GM23338 (cell line): ENCODE measurements at regions not wholly inside any gene's neighbourhood (a gene's known extent, or its start where the extent isn't known, plus 50 kb on each side); places are given as distances from the start of the nearest gene placed in this dataset.
A peak's percentile ranks its signal among the peaks of the same experiment; 100 is the strongest.

Experiments used
- ATAC-seq: fragments of 200-7000 bp; cut with Tn5 transposase; 3 replicates; pipeline ENCODE4 v1.9.1; 2020
- DNase-seq: peaks from one replicate; pipeline ENCODE4 v3.0.0-alpha.2; 2015; ENCODE audit warnings: low spot score
- H2AFZ ChIP-seq: fragments of 200-600 bp; sonication (generic); 2 replicates; pipeline ENCODE4 v1.8.0; 2016; ENCODE audit warnings: antibody characterized with exemption, mild to moderate bottlenecking, moderate library complexity
- H3F3A ChIP-seq: fragments of 200-600 bp; sonication (generic); replicated peaks from 2 replicates; pipeline ENCODE4 v1.8.0; 2017; ENCODE audit warnings: antibody characterized with exemption, mixed run types, low read depth
- H3K27ac ChIP-seq: fragments of 200-600 bp; sonication (generic); 2 replicates; pipeline ENCODE4 v1.6.1; 2016; ENCODE audit warnings: low read depth
- H3K27me3 ChIP-seq: fragments of 200-600 bp; sonication (generic); 2 replicates; pipeline ENCODE4 v1.8.0; 2016; ENCODE audit warnings: mild to moderate bottlenecking, mixed run types, moderate library complexity; ENCODE audit not compliant: insufficient read depth
- H3K36me3 ChIP-seq: fragments of 200-600 bp; sonication (generic); 2 replicates; pipeline ENCODE4 v1.8.0; 2016; ENCODE audit warnings: mild to moderate bottlenecking; ENCODE audit not compliant: insufficient read depth
- H3K4me1 ChIP-seq: fragments of 200-600 bp; sonication (generic); 2 replicates; pipeline ENCODE4 v1.8.0; 2016; ENCODE audit warnings: mild to moderate bottlenecking, moderate library complexity; ENCODE audit not compliant: insufficient read depth
- H3K4me2 ChIP-seq: fragments of 200-600 bp; sonication (generic); 2 replicates; pipeline ENCODE4 v1.7.1; 2017; ENCODE audit warnings: mixed run types
- H3K4me3 ChIP-seq: fragments of 200-600 bp; sonication (generic); 2 replicates; pipeline ENCODE4 v1.6.1; 2016; ENCODE audit warnings: mixed run types
- H3K79me2 ChIP-seq: fragments of 200-600 bp; sonication (generic); replicated peaks from 2 replicates; pipeline ENCODE4 v1.8.0; 2017; ENCODE audit warnings: mild to moderate bottlenecking; ENCODE audit not compliant: insufficient read depth
- H3K9me2 ChIP-seq: fragments of 200-600 bp; sonication (generic); 2 replicates; pipeline ENCODE4 v1.8.0; 2017; ENCODE audit not compliant: insufficient read depth
- H4K20me1 ChIP-seq: fragments of 200-600 bp; sonication (generic); replicated peaks from 2 replicates; pipeline ENCODE4 v1.8.0; 2017; ENCODE audit warnings: mild to moderate bottlenecking; ENCODE audit not compliant: insufficient read depth
- H3K27ac Mint-ChIP-seq: 2 replicates; pipeline ENCODE4 v1.8.0; 2020; ENCODE audit warnings: inconsistent platforms, mild to moderate bottlenecking, moderate library complexity, mixed read lengths
- H3K27me3 Mint-ChIP-seq: 3 replicates; pipeline ENCODE4 v1.8.0; 2022; ENCODE audit warnings: low read depth, mild to moderate bottlenecking, moderate library complexity, mixed read lengths, inconsistent platforms; ENCODE audit not compliant: insufficient read depth, poor library complexity
- H3K36me3 Mint-ChIP-seq: 3 replicates; pipeline ENCODE4 v1.8.0; 2021; ENCODE audit warnings: low read depth, mild to moderate bottlenecking, inconsistent platforms, moderate library complexity, mixed read lengths
- H3K4me1 Mint-ChIP-seq: 3 replicates; pipeline ENCODE4 v1.8.0; 2020; ENCODE audit warnings: mild to moderate bottlenecking, inconsistent platforms, mixed read lengths
- H3K4me3 Mint-ChIP-seq: 3 replicates; pipeline ENCODE4 v1.8.0; 2021; ENCODE audit warnings: moderate library complexity, mild to moderate bottlenecking, inconsistent platforms, mixed read lengths
- H3K9me3 Mint-ChIP-seq: 3 replicates; pipeline ENCODE4 v1.8.0; 2020; ENCODE audit warnings: moderate library complexity, mild to moderate bottlenecking, inconsistent platforms, mixed read lengths
- JUNB ChIP-seq: IDR thresholded peaks from one replicate; pipeline ENCODE4 v1.6.1; 2016; ENCODE audit warnings: antibody characterized with exemption; ENCODE audit not compliant: unreplicated experiment
- ZNF462 ChIP-seq: fragments of 250-450 bp; sonication (Bioruptor Pico); IDR thresholded peaks from 2 replicates; pipeline ENCODE4 v1.5.0; 2020; ENCODE audit warnings: mild to moderate bottlenecking, moderate library complexity

GRCh38 chr3:174342171-174342570 is 517.0 kb upstream of the NAALADL2 start:
- no peaks in the 10 kb centered on the region for H3K79me2 ChIP-seq
- no peak overlapping the region for H3K4me2 ChIP-seq
- H3K27me3 ChIP-seq, result no peaks in the 10 kb centered on the region
- Mint-ChIP-seq H3K4me3 (no peak overlapping the region), H3K4me1 (no peaks in the 10 kb centered on the region), H3K36me3 (no peaks in the 10 kb centered on the region), H3K9me3 (no peaks in the 10 kb centered on the region), H3K27me3 (no peaks in the 10 kb centered on the region), H3K27ac (no peak overlapping the region)
- no peaks in the 10 kb centered on the region for H4K20me1 ChIP-seq
- DNase-seq (no peak), ATAC-seq (no peak)
- H3F3A ChIP-seq, result no peaks in the 10 kb centered on the region
- H2AFZ ChIP-seq, result 0 out of 2 replicates have a peak overlapping the region, but pooled peaks have one; percentile 24
- H3K4me3 ChIP-seq, result no peak overlapping the region
- H3K36me3 ChIP-seq, result no peaks in the 10 kb centered on the region
- H3K27ac ChIP-seq, result no peak overlapping the region
- H3K9me2 ChIP-seq, result 0 out of 2 replicates have a peak, but pooled peaks cover 3% of the 10 kb centered on the region
- no peaks in the 10 kb centered on the region for H3K4me1 ChIP-seq
- TF ChIP-seq JUNB, result no peak

DNA sequence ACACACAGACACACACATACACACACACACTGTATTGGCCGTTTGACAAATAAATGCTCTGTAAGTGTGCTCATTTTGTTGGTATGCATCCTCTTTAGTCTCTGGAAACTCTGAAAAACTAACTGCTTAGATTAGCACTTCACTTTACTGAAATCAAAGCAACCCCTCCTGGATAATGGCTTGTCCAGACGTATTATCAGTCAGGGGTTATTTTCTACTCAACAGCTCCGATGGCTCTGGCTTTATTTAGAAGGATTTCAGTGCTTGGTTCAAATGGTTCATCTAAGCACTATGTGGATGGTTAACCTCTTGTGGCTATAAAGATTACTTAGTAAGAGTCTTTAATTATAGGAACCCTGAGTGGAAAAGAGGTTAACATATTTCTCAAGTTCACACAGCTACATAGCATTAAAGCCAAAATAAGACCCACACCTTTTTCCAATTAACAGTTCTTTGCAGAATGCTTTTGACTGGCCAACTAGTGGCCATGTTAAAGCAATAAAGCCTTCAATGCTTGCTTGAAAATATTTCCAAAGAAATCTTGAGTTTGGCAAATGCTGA is 516.1 kb upstream of the NAALADL2 start:
- Histone ChIP-seq H2AFZ (no peak overlapping the region), H3K27me3 (no peaks in the 10 kb centered on the region), H3K4me2 (no peak overlapping the region), H3K4me3 (no peak overlapping the region), H3F3A (no peaks in the 10 kb centered on the region), H3K9me2 (0 out of 2 replicates have a peak, but pooled peaks cover 3% of the 10 kb centered on the region), H3K27ac (no peak overlapping the region), H4K20me1 (no peaks in the 10 kb centered on the region), H3K4me1 (no peaks in the 10 kb centered on the region), H3K36me3 (no peaks in the 10 kb centered on the region), H3K79me2 (no peaks in the 10 kb centered on the region)
- H3K27ac Mint-ChIP-seq, result no peak overlapping the region
- H3K36me3 Mint-ChIP-seq, result peaks cover under 1% of the 10 kb centered on the region; the same call in 1 of the 3 replicates
- no peaks in the 10 kb centered on the region for H3K9me3 Mint-ChIP-seq
- H3K4me3 Mint-ChIP-seq, result no peak overlapping the region
- DNase-seq (no peak), ATAC-seq (no peak)
- no peak for TF ChIP-seq ZNF462 (CRISPR knock-in tag)
- no peaks in the 10 kb centered on the region for H3K4me1 Mint-ChIP-seq
- no peaks in the 10 kb centered on the region for H3K27me3 Mint-ChIP-seq
